Common myeloid progenitor, CD34-positive (primary cell): ENCODE measurements at regions not wholly inside any gene's neighbourhood (a gene's known extent, or its start where the extent isn't known, plus 50 kb on each side); places are given as distances from the start of the nearest gene placed in this dataset.
A peak's percentile ranks its signal among the peaks of the same experiment; 100 is the strongest.

Experiments used
- CTCF ChIA-PET: fragments of 350-600 bp; sonication (Branson Sonifier 250); formaldehyde crosslinking; loops from one replicate; lab custom pipeline; 2021; ENCODE audit warnings: antibody characterized with exemption; lab: Charles Lee
- POLR2A ChIA-PET: fragments of 350-600 bp; sonication (Branson Sonifier 250); formaldehyde crosslinking; loops from one replicate; lab custom pipeline; 2021; ENCODE audit warnings: antibody characterized with exemption; lab: Charles Lee
- DNase-seq, 3 donors: peaks; one replicate each; pipeline versions ENCODE4 v3.0.0 to v3.0.0-alpha.2; 2013
- H3K27ac ChIP-seq, 2 experiments: 1 replicate in 1 of 2; 2 replicates in 1 of 2; pipeline ENCODE4 v1.7.0; 2013; ENCODE audit warnings: inconsistent platforms in 2 of 2, low read length in 2 of 2, mild to moderate bottlenecking in 2 of 2, low read depth in 1 of 2, moderate library complexity in 1 of 2; ENCODE audit not compliant: severe bottlenecking in 2 of 2, insufficient read depth in 1 of 2, poor library complexity in 1 of 2
- H3K27me3 ChIP-seq, 5 experiments: replicated peaks in 2 of 5; 1 replicate in 3 of 5; 2 replicates in 2 of 5; pipeline versions ENCODE4 v1.6.1 to v1.7.0; 2013; ENCODE audit warnings: low read length in 4 of 5, mild to moderate bottlenecking in 2 of 5, moderate library complexity in 2 of 5, inconsistent platforms in 1 of 5; ENCODE audit not compliant: insufficient read depth in 5 of 5, control insufficient read depth in 4 of 5
- H3K36me3 ChIP-seq, 4 experiments: 1 replicate in 2 of 4; 2 replicates in 2 of 4; pipeline versions ENCODE4 v1.6.1 to v1.7.0; 2013; ENCODE audit warnings: low read length in 3 of 4, control low read depth in 1 of 4, mild to moderate bottlenecking in 1 of 4; ENCODE audit not compliant: control insufficient read depth in 4 of 4, insufficient read depth in 4 of 4
- H3K4me1 ChIP-seq, 4 experiments: 1 replicate in 3 of 4; 2 replicates in 1 of 4; pipeline versions ENCODE4 v1.6.1 to v1.7.1; 2013; ENCODE audit warnings: low read length in 3 of 4, mild to moderate bottlenecking in 3 of 4, control low read depth in 1 of 4, inconsistent platforms in 1 of 4, moderate library complexity in 1 of 4; ENCODE audit not compliant: control insufficient read depth in 4 of 4, insufficient read depth in 4 of 4; ENCODE audit errors: control extremely low read depth in 1 of 4
- H3K4me3 ChIP-seq, 7 experiments: 1 replicate in 4 of 7; 2 replicates in 3 of 7; pipeline versions ENCODE4 v1.5.1 to v1.7.0; 2013; ENCODE audit warnings: mild to moderate bottlenecking in 7 of 7, low read length in 6 of 7, moderate library complexity in 6 of 7, inconsistent platforms in 2 of 7, low read depth in 2 of 7, control low read depth in 1 of 7; ENCODE audit not compliant: insufficient read depth in 4 of 7, control insufficient read depth in 1 of 7; ENCODE audit errors: extremely low read depth in 1 of 7
- H3K9me3 ChIP-seq, 5 experiments: 1 replicate in 4 of 5; 2 replicates in 1 of 5; pipeline versions ENCODE4 v1.6.1 to v1.7.1; 2013; ENCODE audit warnings: low read length in 4 of 5, mild to moderate bottlenecking in 2 of 5, inconsistent platforms in 1 of 5, low read depth in 1 of 5, moderate library complexity in 1 of 5; ENCODE audit not compliant: control insufficient read depth in 4 of 5, insufficient read depth in 2 of 5; ENCODE audit errors: control extremely low read depth in 1 of 5
- WGBS: methylation state at CpG from one replicate; pipeline ENCODE4 v1.1.5; 2013; ENCODE audit not compliant: insufficient coverage; 5-methylcytosine and 5-hydroxymethylcytosine counted together

GRCh38 chr11:19661827-19662226, 50.8 kb upstream of the NAV2 start:
- Histone ChIP-seq H3K4me1 (peaks cover 0 to 12% (median 4%) of the 10 kb centered on the region in 4 experiments), H3K27me3 (no peaks in the 10 kb centered on the region), H3K4me3 (no peak overlapping the region), H3K27ac (no peak overlapping the region), H3K36me3 (no peaks in the 10 kb centered on the region), H3K9me3 (no peaks in the 10 kb centered on the region)
- CTCF ChIA-PET, result interaction anchor here (1.4 kb wide), 1 partner anchor 31 kb away, joined by 3 read pairs; no protein-coding TSS in a partner anchor
- POLR2A ChIA-PET, result no interaction called here
- no peak for DNase-seq

DNA sequence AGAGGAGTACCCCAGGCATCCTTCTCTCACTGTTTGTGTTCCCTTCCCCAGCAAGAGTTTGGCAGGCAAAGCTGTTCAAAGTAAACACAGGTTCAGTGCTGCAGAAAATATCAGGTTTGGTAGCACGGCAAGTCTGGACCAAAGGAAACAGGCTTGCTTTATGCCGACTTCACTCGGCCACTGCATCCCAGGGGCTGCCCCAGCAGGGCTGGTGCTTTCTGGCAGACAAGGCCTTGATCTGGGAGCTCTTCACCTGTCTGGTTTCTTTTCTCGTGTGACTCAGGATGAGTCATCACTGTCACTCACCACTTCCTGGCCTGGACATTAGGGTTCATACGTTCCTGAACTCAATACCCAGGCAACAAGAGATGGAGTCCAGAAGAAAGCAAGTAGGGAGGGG, 52.6 kb upstream of the NAV2 start:
- Histone ChIP-seq H3K9me3 (no peaks in the 10 kb centered on the region), H3K4me3 (no peak overlapping the region), H3K27ac (no peak overlapping the region), H3K27me3 (no peaks in the 10 kb centered on the region), H3K36me3 (no peaks in the 10 kb centered on the region), H3K4me1 (peaks cover 0 to 9% (median 1%) of the 10 kb centered on the region in 4 experiments)
- ChIA-PET POLR2A (no interaction called here), CTCF (interaction anchor here (1.2 to 1.7 kb wide), 2 partner anchors 83 to 96 kb away, joined by 3 to 4 read pairs; no protein-coding TSS in a partner anchor)
- 77% methylated on average over 5 of the region's 5 CpGs for WGBS
- DNase-seq, result peak in 1 of 3 donors; percentile 10

GRCh38 chr11:19659529-19659928, 53.1 kb upstream of the NAV2 start:
- CTCF ChIA-PET, result interaction anchor here (1.7 kb wide), 1 partner anchor 83 kb away, joined by 4 read pairs; no protein-coding TSS in a partner anchor

DNA sequence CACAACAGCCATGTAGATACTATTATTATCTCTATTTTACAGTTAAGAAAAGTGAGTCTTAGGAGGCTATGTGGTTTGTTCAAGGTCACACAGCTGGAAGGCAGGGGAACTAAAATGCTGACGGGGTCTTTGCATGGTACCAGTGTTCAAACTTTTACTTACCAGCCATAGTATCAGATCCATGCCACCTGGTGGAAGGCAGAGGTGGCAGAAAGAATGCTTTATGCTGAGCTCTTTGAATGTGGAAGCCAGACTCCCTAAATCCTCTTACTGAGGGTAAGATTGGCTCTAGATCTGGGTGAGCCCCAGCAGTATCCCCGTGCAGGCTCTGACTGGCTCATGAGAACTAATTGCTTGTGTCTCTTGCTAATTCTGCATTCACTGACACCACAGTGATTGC, 54.3 kb upstream of the NAV2 start:
- Histone ChIP-seq H3K27ac (no peak overlapping the region), H3K36me3 (no peaks in the 10 kb centered on the region), H3K4me3 (no peak overlapping the region), H3K9me3 (no peaks in the 10 kb centered on the region), H3K4me1 (peaks cover 0 to 1% (median 0%) of the 10 kb centered on the region in 4 experiments), H3K27me3 (no peaks in the 10 kb centered on the region)
- peak; percentile 14 to 48 (median 45) for DNase-seq
- POLR2A ChIA-PET, result no interaction called here
- 100% methylated on average over 1 of the region's 2 CpGs for WGBS
- CTCF ChIA-PET, result interaction anchor here (1.0 to 2.3 kb wide), 8 partner anchors 8 to 98 kb away, joined by 3 to 10 read pairs (median 4); no protein-coding TSS in a partner anchor

More at GRCh38 chr11:19659529-19659928, 53.1 kb upstream of the NAV2 start:
- DNase-seq, result no peak
- POLR2A ChIA-PET, result no interaction called here
- H3K27ac ChIP-seq, result no peak overlapping the region
- H3K36me3 ChIP-seq, result no peaks in the 10 kb centered on the region
- H3K4me1 ChIP-seq, result peaks cover 0 to 5% (median 0%) of the 10 kb centered on the region in 4 experiments
- H3K9me3 ChIP-seq, result no peaks in the 10 kb centered on the region
- H3K27me3 ChIP-seq, result no peaks in the 10 kb centered on the region
- H3K4me3 ChIP-seq, result no peak overlapping the region

- Histone ChIP-seq H3K4me3 (no peak overlapping the region), H3K27me3 (no peaks in the 10 kb centered on the region), H3K9me3 (no peaks in the 10 kb centered on the region), H3K4me1 (no peaks in the 10 kb centered on the region), H3K36me3 (no peaks in the 10 kb centered on the region), H3K27ac (no peak overlapping the region)
- ChIA-PET POLR2A (no interaction called here), CTCF (interaction anchor here (0.8 to 1.1 kb wide), 3 partner anchors 9 to 93 kb away, joined by 3 to 4 read pairs (median 3); no protein-coding TSS in a partner anchor)
- no peak for DNase-seq
- WGBS, result 100% methylated on average over 1 of the region's 4 CpGs
These were observed 56.5 kb upstream of the NAV2 start for GRCh38 chr11:19656140-19656541.

DNA sequence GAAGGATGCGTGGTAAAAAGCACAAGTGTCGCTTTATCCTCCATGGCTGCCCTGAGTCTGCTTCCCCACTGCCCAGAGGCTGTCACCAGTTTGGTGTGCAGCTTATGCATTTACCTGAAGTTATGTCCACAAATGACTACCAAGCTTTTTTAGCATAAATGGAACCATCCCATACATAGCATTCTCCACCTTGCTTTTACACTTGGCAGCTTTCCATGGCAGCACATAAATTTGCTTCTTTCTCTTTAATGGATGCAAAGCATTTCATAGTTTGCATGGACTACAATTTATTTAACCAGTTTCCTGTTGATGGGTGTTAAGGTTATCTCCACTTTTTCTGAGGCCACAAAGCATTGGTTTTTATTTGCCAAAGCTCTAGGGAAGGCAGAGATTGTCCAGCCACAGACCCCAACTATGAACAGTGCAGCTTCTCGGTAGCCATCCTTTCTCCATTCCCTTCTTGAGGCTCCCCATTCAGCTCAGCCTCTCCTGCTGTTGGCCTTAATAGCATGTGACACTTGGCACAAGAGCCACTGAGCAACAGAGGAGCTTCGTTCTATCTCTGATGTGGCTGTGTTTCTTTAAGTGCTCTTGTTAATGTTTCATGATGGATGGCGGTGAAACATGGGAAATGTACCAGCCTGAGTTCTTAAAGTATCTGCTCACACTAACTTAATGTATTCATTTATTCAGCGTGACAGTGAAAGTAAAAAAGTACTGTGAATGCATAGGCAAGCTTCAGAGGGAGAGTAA, 59.8 kb upstream of the NAV2 start:
- Histone ChIP-seq H3K4me3 (no peak overlapping the region), H3K27ac (no peak overlapping the region), H3K4me1 (no peaks in the 10 kb centered on the region), H3K9me3 (no peaks in the 10 kb centered on the region), H3K36me3 (no peaks in the 10 kb centered on the region), H3K27me3 (no peaks in the 10 kb centered on the region)
- POLR2A ChIA-PET, result no interaction called here
- 87% methylated on average over 2 of the region's 6 CpGs for WGBS
- CTCF ChIA-PET, result interaction anchor here (0.6 kb wide), 1 partner anchor 26 kb away, joined by 3 read pairs; no protein-coding TSS in a partner anchor
- DNase-seq, result no peak

GRCh38 chr11:19651653-19652052, 61.0 kb upstream of the NAV2 start:
- CTCF ChIA-PET, result interaction anchor here (1.2 kb wide), 1 partner anchor 9 kb away, joined by 3 read pairs; no protein-coding TSS in a partner anchor
- Histone ChIP-seq H3K4me3 (no peak overlapping the region), H3K36me3 (no peaks in the 10 kb centered on the region), H3K4me1 (peaks cover 0 to 3% (median 0%) of the 10 kb centered on the region in 4 experiments), H3K9me3 (no peaks in the 10 kb centered on the region), H3K27me3 (no peaks in the 10 kb centered on the region), H3K27ac (no peak overlapping the region)
- no peak for DNase-seq
- WGBS, result no CpG with 5 or more reads among the region's 2 CpGs
- POLR2A ChIA-PET, result no interaction called here
